ENCODE measurements at regions not wholly inside any gene's neighbourhood (a gene's known extent, or its start where the extent isn't known, plus 50 kb on each side); places are given as distances from the start of the nearest gene placed in this dataset.

DNA sequence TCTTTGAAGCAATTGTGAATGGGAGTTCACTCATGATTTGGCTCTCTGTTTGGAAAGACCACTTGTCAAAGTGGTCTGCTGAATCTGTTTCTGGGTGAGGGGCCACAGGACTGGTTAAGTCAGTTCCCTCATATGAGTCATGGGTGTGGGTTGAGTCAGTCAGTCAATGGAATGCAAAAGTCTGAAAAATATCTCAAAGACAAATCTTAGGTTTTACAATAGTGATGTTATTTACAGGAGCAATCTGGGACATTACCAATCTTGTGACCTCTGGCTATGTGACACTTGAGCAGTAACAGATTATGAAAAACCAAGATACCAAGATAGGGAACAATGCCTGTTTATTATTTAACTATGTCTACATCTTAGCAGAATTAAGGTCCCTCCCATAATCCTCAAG lies 311.6 kb downstream of the AASDHPPT start:
- Histone ChIP-seq H3K36me3 (ENCODE audit: control insufficient read depth, insufficient read depth, low read length, severe bottlenecking) (no peaks in the 10 kb centered on the region), H3K9ac (ENCODE audit: low read length) (no peak overlapping the region), H3K4me3 (ENCODE audit: low read length) (no peak overlapping the region), H3K4me1 (ENCODE audit: control insufficient read depth, insufficient read depth, low read length) (peaks cover 46% of the 10 kb centered on the region), H3K9me3 (ENCODE audit: control insufficient read depth, low read length) (peaks cover 5% of the 10 kb centered on the region), H3K27me3 (replicated peaks; ENCODE audit: control insufficient read depth, insufficient read depth, low read length) (no peaks in the 10 kb centered on the region)
- peak; percentile 63 for DNase-seq (ENCODE audit: low read depth)

DNA sequence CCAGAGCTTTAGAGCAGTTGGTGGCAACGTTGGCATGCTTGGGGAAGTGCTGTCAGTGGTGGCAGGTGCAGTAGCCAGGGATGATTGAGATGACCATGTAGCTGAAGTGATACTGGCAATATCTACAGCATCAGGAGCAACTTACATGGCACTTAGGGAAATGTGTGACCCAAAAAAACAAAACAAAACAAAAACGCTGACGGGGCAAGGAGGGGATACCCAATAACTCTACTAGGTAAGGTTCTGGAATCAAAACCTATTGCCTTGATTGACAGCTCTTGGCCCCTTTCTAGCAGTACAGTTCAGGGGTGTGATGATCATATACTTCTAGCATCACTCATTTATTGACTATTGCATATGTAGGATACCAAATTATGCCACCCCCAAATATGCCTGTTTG lies 312.6 kb downstream of the AASDHPPT start:
- Histone ChIP-seq H3K4me1 (ENCODE audit: control insufficient read depth, insufficient read depth, low read length) (peaks cover 38% of the 10 kb centered on the region), H3K36me3 (ENCODE audit: control insufficient read depth, insufficient read depth, low read length, severe bottlenecking) (no peaks in the 10 kb centered on the region), H3K9me3 (ENCODE audit: control insufficient read depth, low read length) (peaks cover 5% of the 10 kb centered on the region), H3K9ac (ENCODE audit: low read length) (peak overlapping the region; percentile 28), H3K4me3 (ENCODE audit: low read length) (no peak overlapping the region), H3K27me3 (replicated peaks; ENCODE audit: control insufficient read depth, insufficient read depth, low read length) (no peaks in the 10 kb centered on the region)
- no peak for DNase-seq (ENCODE audit: low read depth)

DNA sequence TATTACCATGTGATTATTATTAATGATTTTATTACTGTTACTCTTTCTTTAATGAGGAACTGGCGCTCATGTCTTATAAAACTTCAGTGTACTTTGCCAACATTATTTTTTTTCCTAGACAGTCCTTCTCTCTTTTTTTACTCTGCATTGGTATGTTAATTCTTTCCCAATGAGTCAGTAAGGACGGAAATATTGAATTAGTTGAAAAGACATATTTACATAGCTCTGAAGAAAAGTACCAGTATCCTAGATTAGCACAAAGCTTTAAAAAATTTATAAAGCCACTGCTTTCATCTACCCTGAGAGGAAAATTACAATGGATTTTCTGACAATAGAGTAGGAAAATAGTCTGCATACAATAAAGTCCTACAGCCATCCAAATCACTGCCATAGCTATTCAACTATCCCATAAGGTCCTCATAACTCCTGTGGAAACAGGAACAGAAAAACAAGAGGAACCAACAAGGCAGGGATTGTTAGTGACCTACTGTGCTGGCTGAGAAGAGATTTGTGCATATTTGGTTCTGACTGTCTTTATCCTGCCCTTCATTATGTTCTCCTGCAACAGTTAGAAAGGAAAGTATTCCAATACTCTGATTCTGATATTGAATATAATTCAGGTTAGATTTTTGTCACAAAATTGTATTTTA lies 314.4 kb downstream of the AASDHPPT start:
- H3K9ac ChIP-seq (ENCODE audit: low read length) = peak overlapping the region; percentile 58
- H3K9me3 ChIP-seq (ENCODE audit: control insufficient read depth, low read length) = peaks cover 12% of the 10 kb centered on the region
- peaks cover 38% of the 10 kb centered on the region for H3K4me1 ChIP-seq (ENCODE audit: control insufficient read depth, insufficient read depth, low read length)
- no peaks in the 10 kb centered on the region for H3K36me3 ChIP-seq (ENCODE audit: control insufficient read depth, insufficient read depth, low read length, severe bottlenecking)
- no peak overlapping the region for H3K4me3 ChIP-seq (ENCODE audit: low read length)
- H3K27me3 ChIP-seq (replicated peaks; ENCODE audit: control insufficient read depth, insufficient read depth, low read length) = no peaks in the 10 kb centered on the region
- DNase-seq (ENCODE audit: low read depth) = peak; percentile 78

DNA sequence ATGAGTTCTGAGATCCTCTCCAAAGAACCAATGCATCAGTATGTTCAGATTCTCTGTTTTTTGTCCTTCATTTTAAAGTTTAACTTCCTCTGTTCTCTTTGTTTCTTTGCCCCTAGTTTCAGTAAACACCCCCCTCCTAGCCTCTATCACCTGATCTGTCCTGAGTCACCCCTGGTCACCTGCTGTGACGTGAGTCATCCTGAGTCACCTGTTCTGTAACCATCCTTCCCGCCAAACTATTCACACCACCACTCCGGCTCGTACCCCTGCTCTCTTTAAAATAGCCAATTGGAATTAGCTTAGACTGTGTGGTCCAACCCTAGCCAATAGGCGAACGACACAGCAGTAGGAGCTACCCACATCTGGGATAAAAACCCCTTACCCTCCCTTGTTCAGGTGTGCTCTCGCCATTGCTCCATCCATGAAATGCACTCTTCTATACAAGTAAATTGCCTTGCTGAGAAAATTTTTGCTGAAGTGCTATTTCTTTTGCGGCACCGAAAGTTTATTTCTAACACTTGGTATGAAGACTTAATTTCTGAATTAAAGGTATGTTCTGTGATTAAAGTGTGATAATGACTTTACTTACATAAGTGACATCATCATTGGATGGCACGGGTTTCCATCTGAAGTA lies 318.4 kb downstream of the AASDHPPT start:
- H3K4me1 ChIP-seq (ENCODE audit: control insufficient read depth, insufficient read depth, low read length) = peaks cover 50% of the 10 kb centered on the region
- H3K36me3 ChIP-seq (ENCODE audit: control insufficient read depth, insufficient read depth, low read length, severe bottlenecking) = no peaks in the 10 kb centered on the region
- H3K4me3 ChIP-seq (ENCODE audit: low read length) = no peak overlapping the region
- no peaks in the 10 kb centered on the region for H3K27me3 ChIP-seq (replicated peaks; ENCODE audit: control insufficient read depth, insufficient read depth, low read length)
- H3K9me3 ChIP-seq (ENCODE audit: control insufficient read depth, low read length) = peaks cover 10% of the 10 kb centered on the region
- DNase-seq (ENCODE audit: low read depth) = no peak
- no peak overlapping the region for H3K9ac ChIP-seq (ENCODE audit: low read length)

DNA sequence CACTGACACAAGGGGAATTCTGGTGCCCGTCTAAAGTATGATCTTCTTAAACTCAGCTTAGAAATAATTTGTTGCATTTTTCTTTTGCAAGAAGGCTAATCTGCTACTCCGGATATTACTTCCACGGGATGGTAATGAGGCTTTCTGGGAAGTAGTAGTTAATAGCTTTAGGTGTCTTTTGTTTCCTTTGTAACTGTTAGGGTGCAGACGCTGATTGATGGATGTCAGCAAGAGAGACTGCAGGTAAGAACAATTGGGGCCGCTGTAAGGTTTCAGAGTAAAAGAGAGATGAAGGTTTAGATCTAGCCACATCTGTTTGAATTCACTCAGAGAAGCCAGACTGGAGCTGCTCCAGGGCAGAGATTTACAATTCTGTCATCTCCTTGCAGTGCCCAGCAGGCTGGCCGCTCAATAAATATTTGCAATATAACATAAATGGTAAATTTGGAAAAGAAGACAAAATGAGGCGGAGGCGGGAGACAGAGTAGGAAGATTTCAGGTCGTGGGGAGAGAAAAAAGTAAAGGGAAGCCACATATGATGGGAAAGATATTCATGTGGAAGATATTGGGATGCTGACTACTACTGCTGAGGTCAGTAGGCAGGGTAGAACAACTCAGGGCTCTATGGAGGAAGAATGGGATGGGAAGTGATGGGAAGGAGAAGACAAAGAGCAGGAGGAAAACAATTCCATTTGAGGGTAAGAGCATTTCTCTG lies 320.5 kb downstream of the AASDHPPT start:
- peak overlapping the region; percentile 79 for H3K9ac ChIP-seq (ENCODE audit: low read length)
- no peaks in the 10 kb centered on the region for H3K36me3 ChIP-seq (ENCODE audit: control insufficient read depth, insufficient read depth, low read length, severe bottlenecking)
- H3K9me3 ChIP-seq (ENCODE audit: control insufficient read depth, low read length) = peaks cover 10% of the 10 kb centered on the region
- peaks cover 38% of the 10 kb centered on the region for H3K4me1 ChIP-seq (ENCODE audit: control insufficient read depth, insufficient read depth, low read length)
- H3K27me3 ChIP-seq (replicated peaks; ENCODE audit: control insufficient read depth, insufficient read depth, low read length) = no peaks in the 10 kb centered on the region
- H3K4me3 ChIP-seq (ENCODE audit: low read length) = peak overlapping the region; percentile 48
- no peak for DNase-seq (ENCODE audit: low read depth)

DNA sequence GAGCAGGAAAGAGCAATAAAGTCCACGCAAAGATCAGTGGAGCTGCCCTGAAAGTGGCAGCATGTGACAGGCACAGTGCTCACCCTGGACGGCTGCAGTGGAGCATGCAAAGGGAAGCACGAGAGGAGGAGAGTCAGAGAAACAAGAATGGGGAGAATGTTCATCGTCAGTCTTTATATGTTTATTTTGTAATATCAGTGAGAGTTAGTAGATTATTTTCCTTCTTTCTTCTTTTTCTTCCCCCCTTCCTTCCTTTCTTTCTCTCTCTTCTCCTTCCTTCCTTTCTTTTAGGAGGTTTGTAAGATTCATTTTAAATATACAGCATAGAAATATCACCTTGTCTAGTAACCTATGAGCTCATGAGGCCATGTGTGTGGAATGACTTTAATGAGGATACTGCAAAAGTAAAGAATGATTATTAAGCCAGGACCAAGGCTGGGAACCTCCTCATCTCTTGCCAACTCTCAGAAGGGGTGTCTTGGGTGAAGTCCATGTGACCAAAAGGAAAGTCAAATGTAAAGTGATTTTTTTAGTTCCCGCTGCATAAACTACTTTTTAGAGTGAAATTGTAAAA lies 321.1 kb downstream of the AASDHPPT start:
- no peaks in the 10 kb centered on the region for H3K36me3 ChIP-seq (ENCODE audit: control insufficient read depth, insufficient read depth, low read length, severe bottlenecking)
- H3K9me3 ChIP-seq (ENCODE audit: control insufficient read depth, low read length) = peaks cover 10% of the 10 kb centered on the region
- DNase-seq (ENCODE audit: low read depth) = peak; percentile 66
- peak overlapping the region; percentile 79 for H3K9ac ChIP-seq (ENCODE audit: low read length)
- H3K4me3 ChIP-seq (ENCODE audit: low read length) = peak overlapping the region; percentile 48
- H3K27me3 ChIP-seq (replicated peaks; ENCODE audit: control insufficient read depth, insufficient read depth, low read length) = no peaks in the 10 kb centered on the region
- H3K4me1 ChIP-seq (ENCODE audit: control insufficient read depth, insufficient read depth, low read length) = peaks cover 38% of the 10 kb centered on the region

DNA sequence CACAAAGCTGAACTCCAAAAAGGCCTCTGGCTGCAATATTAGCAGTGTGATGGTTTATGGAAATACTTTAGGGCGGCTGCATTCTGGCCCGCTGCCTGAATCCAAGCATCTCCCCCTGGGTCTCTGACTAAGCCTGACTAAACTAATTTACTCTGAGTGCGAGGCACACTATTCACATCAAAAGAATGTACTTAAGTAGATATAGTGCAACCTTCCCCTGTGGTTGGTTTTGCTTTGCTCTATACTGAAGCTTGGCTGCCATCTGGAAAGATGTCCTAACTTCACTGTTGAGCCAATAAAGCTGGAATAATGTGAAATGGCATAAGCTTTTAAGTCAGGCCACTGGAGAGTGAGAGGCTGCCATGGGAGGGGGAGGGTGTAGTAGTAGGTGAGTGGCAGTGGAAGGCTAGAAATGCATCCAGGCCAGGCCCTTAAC lies 321.6 kb downstream of the AASDHPPT start:
- peak; percentile 98 for DNase-seq (ENCODE audit: low read depth)

DNA sequence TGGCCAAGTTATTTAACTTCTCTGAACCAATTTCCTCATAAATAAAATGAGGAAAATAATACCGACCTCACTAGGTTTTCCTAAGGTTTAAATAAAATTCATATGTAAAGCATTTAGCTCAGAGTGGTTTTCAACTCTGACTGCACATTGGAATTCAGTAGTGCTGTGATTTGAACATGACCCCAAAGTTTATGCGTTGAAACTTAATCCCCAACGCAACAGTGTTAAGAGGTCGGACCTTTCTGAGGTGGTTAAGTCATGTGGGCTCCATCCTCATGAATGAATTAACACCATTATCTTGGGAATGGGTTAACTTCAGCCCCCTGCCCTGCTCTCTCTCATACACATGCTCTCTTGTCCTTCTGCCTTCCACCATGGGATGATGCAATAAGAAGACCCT lies 322.2 kb downstream of the AASDHPPT start:
- Histone ChIP-seq H3K36me3 (ENCODE audit: control insufficient read depth, insufficient read depth, low read length, severe bottlenecking) (no peaks in the 10 kb centered on the region), H3K4me3 (ENCODE audit: low read length) (no peak overlapping the region)

More for the DNA sequence above, 321.6 kb downstream of the AASDHPPT start:
- Histone ChIP-seq H3K9me3 (ENCODE audit: control insufficient read depth, low read length) (peaks cover 10% of the 10 kb centered on the region), H3K27me3 (replicated peaks; ENCODE audit: control insufficient read depth, insufficient read depth, low read length) (no peaks in the 10 kb centered on the region), H3K9ac (ENCODE audit: low read length) (peak overlapping the region; percentile 79), H3K36me3 (ENCODE audit: control insufficient read depth, insufficient read depth, low read length, severe bottlenecking) (no peaks in the 10 kb centered on the region), H3K4me3 (ENCODE audit: low read length) (no peak overlapping the region), H3K4me1 (ENCODE audit: control insufficient read depth, insufficient read depth, low read length) (peaks cover 38% of the 10 kb centered on the region)

DNA sequence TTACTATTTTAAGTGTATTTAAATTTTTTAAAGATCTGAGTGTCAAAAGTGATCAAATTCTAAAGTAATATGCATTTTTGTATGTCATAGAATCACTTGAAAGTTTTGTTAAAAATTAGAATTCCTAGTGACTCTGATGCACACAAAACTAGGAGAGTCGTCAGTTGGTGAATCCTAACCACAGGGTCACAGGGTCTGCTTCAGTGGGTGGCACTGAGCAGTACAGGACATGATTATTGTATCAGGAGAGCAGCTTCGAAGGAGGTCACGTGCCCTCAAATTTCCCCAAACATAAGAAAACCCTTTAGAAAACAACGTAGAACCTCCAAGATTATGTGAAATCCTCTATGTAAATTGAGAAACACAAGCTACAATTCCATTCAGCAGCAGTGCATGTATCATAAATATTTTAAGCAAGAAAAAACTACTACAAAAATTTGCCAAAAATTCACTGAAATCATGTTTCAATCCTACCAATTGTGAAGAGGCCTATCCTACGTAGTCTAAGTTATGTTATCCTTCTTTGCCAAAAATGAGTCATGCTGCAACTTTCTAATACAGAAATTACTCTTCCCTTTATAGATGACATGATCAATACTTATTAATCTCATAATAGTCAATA lies 323.6 kb downstream of the AASDHPPT start:
- Histone ChIP-seq H3K9me3 (ENCODE audit: control insufficient read depth, low read length) (peaks cover 2% of the 10 kb centered on the region), H3K27me3 (replicated peaks; ENCODE audit: control insufficient read depth, insufficient read depth, low read length) (no peaks in the 10 kb centered on the region), H3K4me3 (ENCODE audit: low read length) (no peak overlapping the region), H3K36me3 (ENCODE audit: control insufficient read depth, insufficient read depth, low read length, severe bottlenecking) (no peaks in the 10 kb centered on the region), H3K9ac (ENCODE audit: low read length) (peak overlapping the region; percentile 23), H3K4me1 (ENCODE audit: control insufficient read depth, insufficient read depth, low read length) (peaks cover 38% of the 10 kb centered on the region)
- peak; percentile 68 for DNase-seq (ENCODE audit: low read depth)

More for the DNA sequence above, 322.2 kb downstream of the AASDHPPT start:
- no peak for DNase-seq (ENCODE audit: low read depth)
- Histone ChIP-seq H3K27me3 (replicated peaks; ENCODE audit: control insufficient read depth, insufficient read depth, low read length) (no peaks in the 10 kb centered on the region), H3K4me1 (ENCODE audit: control insufficient read depth, insufficient read depth, low read length) (peaks cover 38% of the 10 kb centered on the region), H3K9me3 (ENCODE audit: control insufficient read depth, low read length) (peaks cover 10% of the 10 kb centered on the region), H3K9ac (ENCODE audit: low read length) (peak overlapping the region; percentile 58)

DNA sequence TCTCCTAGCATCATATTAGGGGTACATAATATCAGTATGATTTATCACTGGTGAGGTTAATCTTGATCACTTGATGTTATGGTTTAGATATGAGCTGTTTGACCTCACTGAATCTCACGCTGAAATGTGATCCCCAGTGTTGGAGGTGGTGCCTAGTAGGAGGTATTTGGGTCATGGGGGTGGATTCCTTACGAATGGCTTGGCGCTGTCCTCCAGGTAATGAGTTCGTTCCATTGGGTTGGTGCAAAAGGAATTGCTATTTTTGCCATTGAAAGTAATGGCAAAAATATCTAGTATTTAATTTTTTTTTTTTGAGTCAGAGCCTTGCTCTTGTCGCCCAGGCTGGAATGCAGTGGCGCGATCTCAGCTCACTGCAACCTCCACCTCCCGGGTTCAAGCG lies 326.3 kb downstream of the AASDHPPT start:
- Histone ChIP-seq H3K4me3 (ENCODE audit: low read length) (no peak overlapping the region), H3K9me3 (ENCODE audit: control insufficient read depth, low read length) (no peaks in the 10 kb centered on the region), H3K27me3 (replicated peaks; ENCODE audit: control insufficient read depth, insufficient read depth, low read length) (no peaks in the 10 kb centered on the region), H3K36me3 (ENCODE audit: control insufficient read depth, insufficient read depth, low read length, severe bottlenecking) (no peaks in the 10 kb centered on the region), H3K4me1 (ENCODE audit: control insufficient read depth, insufficient read depth, low read length) (peaks cover 24% of the 10 kb centered on the region), H3K9ac (ENCODE audit: low read length) (no peak overlapping the region)
- no peak for DNase-seq (ENCODE audit: low read depth)

DNA sequence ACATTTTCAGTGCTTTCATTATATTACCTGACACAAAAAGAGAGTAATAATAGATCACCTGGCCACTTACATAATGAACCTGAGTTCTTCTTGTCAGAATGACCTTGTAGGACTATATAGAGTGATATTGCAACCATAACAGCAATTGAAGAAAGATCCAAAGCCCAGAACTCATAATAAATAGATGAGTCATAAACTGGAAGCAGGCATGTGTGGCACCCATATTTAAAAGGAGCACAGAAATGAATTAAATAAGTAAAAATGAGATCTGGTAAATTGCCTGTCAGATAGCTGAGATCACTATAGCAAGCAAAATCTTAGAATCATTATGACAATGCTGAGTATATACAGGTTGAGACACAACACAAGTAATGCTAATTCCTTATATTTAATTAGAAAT lies 331.8 kb downstream of the AASDHPPT start:
- no peak for DNase-seq (ENCODE audit: low read depth)
- Histone ChIP-seq H3K27me3 (replicated peaks; ENCODE audit: control insufficient read depth, insufficient read depth, low read length) (no peaks in the 10 kb centered on the region), H3K4me3 (ENCODE audit: low read length) (no peak overlapping the region), H3K36me3 (ENCODE audit: control insufficient read depth, insufficient read depth, low read length, severe bottlenecking) (no peaks in the 10 kb centered on the region), H3K9me3 (ENCODE audit: control insufficient read depth, low read length) (no peaks in the 10 kb centered on the region), H3K9ac (ENCODE audit: low read length) (no peak overlapping the region), H3K4me1 (ENCODE audit: control insufficient read depth, insufficient read depth, low read length) (no peaks in the 10 kb centered on the region)

All from adipocyte (in vitro differentiated cells).